OCI-LY3 (cell line): ENCODE measurements at regions not wholly inside any gene's neighbourhood (a gene's known extent, or its start where the extent isn't known, plus 50 kb on each side); places are given as distances from the start of the nearest gene placed in this dataset.

Source experiments
- EZH2phosphoT487 ChIP-seq: fragments of 200-600 bp; shearing (Covaris generic); IDR thresholded peaks from 2 replicates; pipeline ENCODE4 v1.6.1; 2018; ENCODE audit warnings: antibody characterized with exemption, mixed run types, low read depth
- TF ChIP-seq, protein P1 (sequence below): fragments of 200-600, 300-600 bp; sonication (generic); IDR thresholded peaks from 2 replicates; pipeline ENCODE4 v1.5.1; 2014; ENCODE audit warnings: antibody characterized with exemption, low read length, low read depth

DNA sequence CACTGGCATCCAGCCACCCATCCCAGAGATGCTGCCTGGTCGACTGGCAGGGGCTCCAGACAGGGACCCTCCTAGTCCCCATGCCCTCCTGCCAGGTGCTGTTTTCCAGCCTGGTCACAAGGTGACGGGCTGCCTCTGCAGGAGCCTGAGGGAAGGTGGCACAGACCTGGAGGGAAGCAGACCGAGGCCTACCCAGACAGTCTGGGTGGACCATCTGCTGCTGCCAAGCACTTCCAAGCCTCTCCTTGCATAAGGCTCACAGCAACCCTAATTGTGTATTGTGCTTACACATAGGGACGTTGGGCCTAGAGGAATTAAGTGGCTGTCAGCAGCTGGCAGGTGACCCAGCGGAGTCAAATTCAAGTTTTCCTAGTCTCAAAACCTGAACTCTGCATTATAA, 90.1 kb upstream of the KCNJ18 start:
- TF ChIP-seq, protein P1, sequence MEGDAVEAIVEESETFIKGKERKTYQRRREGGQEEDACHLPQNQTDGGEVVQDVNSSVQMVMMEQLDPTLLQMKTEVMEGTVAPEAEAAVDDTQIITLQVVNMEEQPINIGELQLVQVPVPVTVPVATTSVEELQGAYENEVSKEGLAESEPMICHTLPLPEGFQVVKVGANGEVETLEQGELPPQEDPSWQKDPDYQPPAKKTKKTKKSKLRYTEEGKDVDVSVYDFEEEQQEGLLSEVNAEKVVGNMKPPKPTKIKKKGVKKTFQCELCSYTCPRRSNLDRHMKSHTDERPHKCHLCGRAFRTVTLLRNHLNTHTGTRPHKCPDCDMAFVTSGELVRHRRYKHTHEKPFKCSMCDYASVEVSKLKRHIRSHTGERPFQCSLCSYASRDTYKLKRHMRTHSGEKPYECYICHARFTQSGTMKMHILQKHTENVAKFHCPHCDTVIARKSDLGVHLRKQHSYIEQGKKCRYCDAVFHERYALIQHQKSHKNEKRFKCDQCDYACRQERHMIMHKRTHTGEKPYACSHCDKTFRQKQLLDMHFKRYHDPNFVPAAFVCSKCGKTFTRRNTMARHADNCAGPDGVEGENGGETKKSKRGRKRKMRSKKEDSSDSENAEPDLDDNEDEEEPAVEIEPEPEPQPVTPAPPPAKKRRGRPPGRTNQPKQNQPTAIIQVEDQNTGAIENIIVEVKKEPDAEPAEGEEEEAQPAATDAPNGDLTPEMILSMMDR: no peak
- TF ChIP-seq EZH2phosphoT487: no peak
